ENCODE measurements at regions not wholly inside any gene's neighbourhood (a gene's known extent, or its start where the extent isn't known, plus 50 kb on each side); places are given as distances from the start of the nearest gene placed in this dataset.

DNA sequence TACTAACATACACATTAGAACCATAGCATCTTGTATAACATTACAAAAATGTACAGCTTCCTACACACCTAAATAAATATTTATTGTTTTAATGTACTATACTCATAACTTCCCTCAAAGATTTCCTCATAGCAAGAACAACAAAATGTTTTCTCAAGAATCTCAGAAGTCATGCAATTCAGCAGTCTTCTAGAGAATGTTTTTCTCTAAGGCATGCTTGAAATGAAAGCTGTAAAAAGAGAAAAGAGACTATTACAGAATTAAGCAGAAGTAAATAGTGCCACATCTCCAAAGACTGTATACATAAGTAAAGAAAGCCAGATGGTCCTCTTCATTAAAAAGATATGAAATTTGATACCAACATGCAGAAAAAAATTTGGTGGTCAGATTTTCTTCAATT, 672.2 kb downstream of the EPM2A start:
- no TSS peak for BruUV-seq (replicated peaks)
- no peaks in the 10 kb centered on the region for H3K4me1 ChIP-seq (ENCODE audit: insufficient read depth, low read length)
- no peaks in the 10 kb centered on the region for H3K79me2 ChIP-seq (ENCODE audit: insufficient read depth, low read length)
- ATAC-seq = no peak
- no peak for DNase-seq (ENCODE audit: low spot score)
- no peak overlapping the region for H3K9ac ChIP-seq (ENCODE audit: insufficient read depth, low read depth, low read length)
- FAIRE-seq = no peak
- no peak overlapping the region for H3K4me2 ChIP-seq (ENCODE audit: low read depth, low read length)
- no peaks in the 10 kb centered on the region for H3K9me3 ChIP-seq (ENCODE audit: low read length)
- no peak overlapping the region for H3K27ac ChIP-seq (ENCODE audit: extremely low read length, insufficient read depth, low read length)
- no peaks in the 10 kb centered on the region for H4K20me1 ChIP-seq (ENCODE audit: insufficient read depth, low read length)
- POLR2A ChIA-PET = no interaction called here
- H3K27me3 ChIP-seq (ENCODE audit: control insufficient read depth in 1 of 2, insufficient read depth in 2 of 2, low read length in 2 of 2) = no peaks in the 10 kb centered on the region; a peak in 1 of 5 replicates
- H2AFZ ChIP-seq (ENCODE audit: low read length) = no peak overlapping the region
- no peaks in the 10 kb centered on the region for H3K36me3 ChIP-seq (replicated peaks in 1 of 2; ENCODE audit: control insufficient read depth in 1 of 2, insufficient read depth in 2 of 2, low read length in 2 of 2)
- H3K4me3 ChIP-seq (replicated peaks in 1 of 3; ENCODE audit: insufficient read depth in 1 of 3, low read depth in 2 of 3, low read length in 3 of 3) = no peak overlapping the region
- CTCF ChIA-PET (ENCODE audit: low intra/inter-chr PET ratio, low total read pairs) = no interaction called here
- intact Hi-C loops (cut with micrococcal nuclease; ENCODE audit: unreplicated experiment) (no loop called here), in situ Hi-C loops (cut with HindIII; ENCODE audit: extremely low pct_ligation_motif_present, low pct_unique_long_range_greater_than_20kb) (no loop called here)
- no peak for TF ChIP-seq ZNF12 (CRISPR knock-in tag; IDR thresholded peaks at IDR 0.05)
- TF ChIP-seq ZNF383 (CRISPR knock-in tag; IDR thresholded peaks at IDR 0.05; ENCODE audit: borderline replicate concordance) = no peak

DNA sequence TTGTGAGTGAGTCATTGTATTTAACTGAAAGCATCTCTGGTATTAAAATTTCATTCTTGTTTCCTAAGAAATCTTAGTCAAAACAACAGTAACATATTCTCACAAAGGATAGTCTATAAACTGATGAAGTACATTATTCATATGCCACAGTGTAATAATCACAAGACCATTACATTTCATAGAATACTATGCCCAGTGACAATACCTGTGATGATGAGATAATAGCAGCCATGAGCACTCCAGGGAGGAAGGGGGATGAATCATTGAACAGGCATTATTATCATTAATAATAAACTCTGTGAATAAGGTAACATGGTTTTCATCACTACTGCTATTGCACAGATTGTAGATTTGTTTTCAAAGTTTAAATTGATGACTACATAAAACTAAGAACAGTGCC, 667.9 kb downstream of the EPM2A start:
- in situ Hi-C loops (cut with HindIII; ENCODE audit: extremely low pct_ligation_motif_present, low pct_unique_long_range_greater_than_20kb) (no loop called here), intact Hi-C loops (cut with micrococcal nuclease; ENCODE audit: unreplicated experiment) (no loop called here)
- Histone ChIP-seq H3K36me3 (replicated peaks in 1 of 2; ENCODE audit: control insufficient read depth in 1 of 2, insufficient read depth in 2 of 2, low read length in 2 of 2) (no peaks in the 10 kb centered on the region), H3K4me2 (ENCODE audit: low read depth, low read length) (no peak overlapping the region), H3K27ac (ENCODE audit: extremely low read length, insufficient read depth, low read length) (no peak overlapping the region), H3K79me2 (ENCODE audit: insufficient read depth, low read length) (no peaks in the 10 kb centered on the region), H4K20me1 (ENCODE audit: insufficient read depth, low read length) (no peaks in the 10 kb centered on the region), H3K4me1 (ENCODE audit: insufficient read depth, low read length) (no peaks in the 10 kb centered on the region), H3K4me3 (replicated peaks in 1 of 3; ENCODE audit: insufficient read depth in 1 of 3, low read depth in 2 of 3, low read length in 3 of 3) (no peak overlapping the region), H2AFZ (ENCODE audit: low read length) (no peak overlapping the region), H3K27me3 (ENCODE audit: control insufficient read depth in 1 of 2, insufficient read depth in 2 of 2, low read length in 2 of 2) (no peaks in the 10 kb centered on the region), H3K9me3 (ENCODE audit: low read length) (no peaks in the 10 kb centered on the region), H3K9ac (ENCODE audit: insufficient read depth, low read depth, low read length) (no peak overlapping the region)
- FAIRE-seq = no peak
- no peak for ATAC-seq
- CTCF ChIA-PET (ENCODE audit: low intra/inter-chr PET ratio, low total read pairs) = no interaction called here
- BruUV-seq (replicated peaks) = no TSS peak
- no peak for DNase-seq (ENCODE audit: low spot score)
- TF ChIP-seq ATF7-NPFF (CRISPR knock-in tag; IDR thresholded peaks at IDR 0.05; ENCODE audit: low read depth) (no peak), BHLHE40 (IDR thresholded peaks at IDR 0.05; ENCODE audit: low read length) (no peak)
- POLR2A ChIA-PET = no interaction called here

DNA sequence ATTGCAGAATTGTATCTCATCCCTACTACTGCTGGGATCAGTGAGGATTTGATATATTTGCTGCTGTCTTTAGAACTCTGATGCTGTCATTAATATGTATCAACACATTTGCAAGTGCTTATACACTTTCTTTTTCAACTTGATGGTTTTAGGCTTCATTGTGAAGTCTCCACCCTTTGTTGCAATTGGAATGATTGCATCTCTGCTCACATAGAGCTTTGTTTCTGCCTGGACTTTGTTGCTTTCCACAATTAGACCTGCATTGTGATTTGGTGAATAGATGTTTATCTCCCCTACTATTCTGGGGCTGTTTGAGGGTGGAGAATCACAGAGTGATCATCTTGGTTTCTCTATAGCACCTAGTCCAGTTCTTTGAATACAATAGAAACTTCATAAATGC, 666.7 kb downstream of the EPM2A start:
- no TSS peak for BruUV-seq (replicated peaks)
- no peaks in the 10 kb centered on the region for H3K9me3 ChIP-seq (ENCODE audit: low read length)
- ATAC-seq = no peak
- H3K9ac ChIP-seq (ENCODE audit: insufficient read depth, low read depth, low read length) = no peak overlapping the region
- TF ChIP-seq HNRNPLL (IDR thresholded peaks at IDR 0.05; ENCODE audit: low read depth, low read length, poor library complexity, severe bottlenecking) (no peak), TCF12 (IDR thresholded peaks at IDR 0.05) (no peak), TCF12 (CRISPR knock-in tag; IDR thresholded peaks at IDR 0.05) (no peak), ZFY (CRISPR knock-in tag; IDR thresholded peaks at IDR 0.05) (no peak), HIVEP1 (CRISPR knock-in tag; IDR thresholded peaks at IDR 0.05) (no peak), ZNF468 (CRISPR knock-in tag; IDR thresholded peaks at IDR 0.05) (no peak), MIER2 (CRISPR knock-in tag; IDR thresholded peaks at IDR 0.05) (no peak)
- H4K20me1 ChIP-seq (ENCODE audit: insufficient read depth, low read length) = no peaks in the 10 kb centered on the region
- no peaks in the 10 kb centered on the region for H3K36me3 ChIP-seq (replicated peaks in 1 of 2; ENCODE audit: control insufficient read depth in 1 of 2, insufficient read depth in 2 of 2, low read length in 2 of 2)
- in situ Hi-C loops (cut with HindIII; ENCODE audit: extremely low pct_ligation_motif_present, low pct_unique_long_range_greater_than_20kb) (no loop called here), intact Hi-C loops (cut with micrococcal nuclease; ENCODE audit: unreplicated experiment) (no loop called here)
- DNase-seq (ENCODE audit: low spot score) = no peak
- ChIA-PET POLR2A (no interaction called here), CTCF (ENCODE audit: low intra/inter-chr PET ratio, low total read pairs) (no interaction called here)
- H3K79me2 ChIP-seq (ENCODE audit: insufficient read depth, low read length) = no peaks in the 10 kb centered on the region
- no peak overlapping the region for H2AFZ ChIP-seq (ENCODE audit: low read length)
- H3K4me2 ChIP-seq (ENCODE audit: low read depth, low read length) = no peak overlapping the region
- no peaks in the 10 kb centered on the region for H3K4me1 ChIP-seq (ENCODE audit: insufficient read depth, low read length)
- H3K27ac ChIP-seq (ENCODE audit: extremely low read length, insufficient read depth, low read length) = no peak overlapping the region
- H3K4me3 ChIP-seq (replicated peaks in 1 of 3; ENCODE audit: insufficient read depth in 1 of 3, low read depth in 2 of 3, low read length in 3 of 3) = no peak overlapping the region
- FAIRE-seq = no peak
- no peaks in the 10 kb centered on the region for H3K27me3 ChIP-seq (ENCODE audit: control insufficient read depth in 1 of 2, insufficient read depth in 2 of 2, low read length in 2 of 2)

Data from HepG2 (cell line).